Heart left ventricle (tissue), 16 donors: ENCODE measurements at regions not wholly inside any gene's neighbourhood (a gene's known extent, or its start where the extent isn't known, plus 50 kb on each side); places are given as distances from the start of the nearest gene placed in this dataset.

ENCODE experiments used
- ATAC-seq, 4 donors: fragments of 200-7000 bp; cut with Tn5 transposase; one replicate each; pipeline ENCODE4 v1.9.1; 2020 to 2022; ENCODE audit warnings: moderate library complexity in 4 of 4, mild to moderate bottlenecking in 3 of 4, moderate number of reproducible peaks in 1 of 4
- DNase-seq, 5 donors: peaks; one replicate each; pipeline ENCODE4 v3.0.0-alpha.2; 2020
- H3K27ac ChIP-seq, 12 donors: fragments of 200-600 bp; sonication (generic) in 4 of 12; one replicate each; pipeline versions ENCODE4 v1.5.0 to v1.8.0; 2016 to 2022; ENCODE audit warnings: mild to moderate bottlenecking in 2 of 12
- H3K27me3 ChIP-seq, 9 donors: fragments of 200-600 bp; sonication (generic) in 2 of 9; one replicate each; pipeline versions ENCODE4 v1.5.1 to v1.8.0; 2016 to 2022; ENCODE audit warnings: mild to moderate bottlenecking in 3 of 9
- H3K36me3 ChIP-seq, 9 donors: fragments of 200-600 bp; sonication (generic) in 2 of 9; one replicate each; pipeline versions ENCODE4 v1.5.0 to v1.8.0; 2018 to 2022; ENCODE audit warnings: mild to moderate bottlenecking in 2 of 9
- H3K4me1 ChIP-seq, 12 donors: fragments of 200-600 bp; sonication (generic) in 4 of 12; one replicate each; pipeline versions ENCODE4 v1.5.0 to v1.8.0; 2016 to 2022; ENCODE audit warnings: mild to moderate bottlenecking in 3 of 12
- H3K4me3 ChIP-seq, 12 donors: fragments of 200-600 bp; sonication (generic) in 4 of 12; one replicate each; pipeline versions ENCODE4 v1.5.0 to v1.8.0; 2017 to 2022; ENCODE audit warnings: mild to moderate bottlenecking in 9 of 12, moderate library complexity in 4 of 12
- H3K9me3 ChIP-seq, 12 donors: fragments of 200-600 bp; sonication (generic) in 4 of 12; one replicate each; pipeline versions ENCODE4 v1.5.0 to v1.8.0; 2016 to 2022; ENCODE audit warnings: mild to moderate bottlenecking in 1 of 12
- CTCF ChIP-seq, 12 donors: fragments of 200-600 bp; sonication (generic) in 4 of 12; IDR thresholded peaks; one replicate each; pipeline versions ENCODE4 v1.5.0 to v1.8.0; 2018 to 2022; ENCODE audit warnings: antibody characterized with exemption in 12 of 12, mild to moderate bottlenecking in 5 of 12
- POLR2A ChIP-seq, 2 donors: fragments of 450-650 bp; IDR thresholded peaks; one replicate each; pipeline ENCODE4 v1.6.1; 2017; ENCODE audit warnings: antibody characterized with exemption in 2 of 2, mild to moderate bottlenecking in 2 of 2, moderate library complexity in 2 of 2
- WGBS, 4 donors: extraction: QIAGEN DNeasy Blood & Tissue Kit in 2 of 4; methylation state at CpG; one replicate each; pipeline versions ENCODE4 v1.1.5 to v1.1.7; 2013 to 2018; 5-methylcytosine and 5-hydroxymethylcytosine counted together
- intact Hi-C, 10 donors: fragments of 100-400 bp; cut with DNase I; formaldehyde crosslinking; loops; one replicate each; pipeline versions ENCODE4 v1.11.1 to v1.14.2; 2022
- donor health status: ischemic (EF 13 %, LVEDD 7.1; RV severe dilation, severe dysfunction).
- donor health status: healthy with polysubstance abuse.
- donor health status: DM: no; HTN: yes; CAD: no.
- donor health status: DM: no; HTN: no; CAD: no.
- donor health status: ischemic (EF 25% LVEDD 6.9; RV normal size, moderate dysfunction).
- donor health status: ischemic (EF 25% LVEDD 5.7; RV mildly dilated, moderate dysfunction).
- donor health status: healthy.
- donor health status: DM: yes; HTN: yes; CAD: no.
- donor health status: ischemic (EF 35%, LVEDD 5.7; RV mildly dilated, moderate dysfunction).
- donor health status: nonischemic (EF 11% LVEDD 7.7; RV severe dilation, severe dysfunction).
- donor health status: DM: yes; HTN: yes; CAD: no.
- donor health status: PGD.
- donor health status: ischemic (EF 29% LVEDD 5.4; RV normal size, mild dysfunction).
- donor health status: nonischemic (EF 23%, LVEDD 6.1; RV moderate dilation, normal function).

GRCh38 chrX:122777766-122778165 is 406.3 kb upstream of the GRIA3 start:
- TF ChIP-seq CTCF (IDR thresholded peaks at IDR 0.05), result no peak
- no peak for TF ChIP-seq POLR2A (IDR thresholded peaks at IDR 0.05)
- Histone ChIP-seq H3K27me3 (no peaks in the 10 kb centered on the region), H3K4me1 (no peaks in the 10 kb centered on the region), H3K27ac (no peak overlapping the region), H3K9me3 (peaks cover 0 to 12% (median 0%) of the 10 kb centered on the region in 12 donors), H3K4me3 (no peak overlapping the region), H3K36me3 (no peaks in the 10 kb centered on the region)
- ATAC-seq (no peak), DNase-seq (no peak)
- intact Hi-C loops, result no loop called here
- WGBS, 4 donors, result 40 to 61% (median 53%) methylated on average over 3 of the region's 3 CpGs

GRCh38 chrX:122783918-122784317 is 400.2 kb upstream of the GRIA3 start:
- H3K4me1 ChIP-seq, result no peaks in the 10 kb centered on the region
- H3K4me3 ChIP-seq, result no peak overlapping the region
- intact Hi-C loops, result no loop called here
- DNase-seq, result no peak
- no peak for ATAC-seq
- no peak overlapping the region for H3K27ac ChIP-seq
- 47 to 64% (median 57%) methylated on average over 2 of the region's 2 CpGs for WGBS, 4 donors
- no peaks in the 10 kb centered on the region for H3K36me3 ChIP-seq
- no peaks in the 10 kb centered on the region for H3K27me3 ChIP-seq
- peaks cover 0 to 10% (median 0%) of the 10 kb centered on the region in 12 donors for H3K9me3 ChIP-seq
- TF ChIP-seq CTCF (IDR thresholded peaks at IDR 0.05) (no peak), POLR2A (IDR thresholded peaks at IDR 0.05) (no peak)

GRCh38 chrX:122787231-122787630 is 396.8 kb upstream of the GRIA3 start:
- DNase-seq, result no peak
- H3K4me1 ChIP-seq, result no peaks in the 10 kb centered on the region
- TF ChIP-seq POLR2A (IDR thresholded peaks at IDR 0.05), result no peak
- TF ChIP-seq CTCF (IDR thresholded peaks at IDR 0.05), result no peak
- H3K27ac ChIP-seq, result no peak overlapping the region
- WGBS, 4 donors, result 62 to 77% (median 72%) methylated on average over 3 of the region's 3 CpGs
- intact Hi-C loops, result no loop called here
- no peaks in the 10 kb centered on the region for H3K27me3 ChIP-seq
- H3K9me3 ChIP-seq, result peaks cover 0 to 10% (median 0%) of the 10 kb centered on the region in 12 donors
- ATAC-seq, result no peak
- H3K4me3 ChIP-seq, result no peak overlapping the region
- no peaks in the 10 kb centered on the region for H3K36me3 ChIP-seq

- Histone ChIP-seq H3K4me1 (no peaks in the 10 kb centered on the region), H3K27ac (no peak overlapping the region), H3K36me3 (no peaks in the 10 kb centered on the region), H3K27me3 (no peaks in the 10 kb centered on the region), H3K9me3 (peaks cover 0 to 10% (median 0%) of the 10 kb centered on the region in 12 donors), H3K4me3 (no peak overlapping the region)
- DNase-seq, result no peak
- no peak for TF ChIP-seq CTCF (IDR thresholded peaks at IDR 0.05)
- no peak for TF ChIP-seq POLR2A (IDR thresholded peaks at IDR 0.05)
- WGBS, 4 donors, result 63 to 76% (median 72%) methylated on average over 2 of the region's 2 CpGs
- no peak for ATAC-seq
- intact Hi-C loops, result no loop called here
Observed at GRCh38 chrX:122788216-122788615, 395.9 kb upstream of the GRIA3 start.
